Vagina (tissue), 2 donors: ENCODE measurements at regions not wholly inside any gene's neighbourhood (a gene's known extent, or its start where the extent isn't known, plus 50 kb on each side); places are given as distances from the start of the nearest gene placed in this dataset.
A peak's percentile ranks its signal among the peaks of the same experiment; 100 is the strongest.

Experiments
- DNase-seq, 2 donors: peaks; one replicate each; pipeline ENCODE4 v3.0.0-alpha.2; 2017; ENCODE audit errors: extremely low spot score in 2 of 2
- H3K27ac ChIP-seq: fragments of 200-600 bp; sonication (generic); one replicate; pipeline ENCODE4 v1.5.1; 2019
- H3K27me3 ChIP-seq: fragments of 200-600 bp; sonication (generic); one replicate; pipeline ENCODE4 v1.5.1; 2019
- H3K36me3 ChIP-seq, 2 donors: fragments of 200-600 bp; sonication (generic); one replicate each; pipeline ENCODE4 v1.5.1; 2017 to 2019
- H3K4me1 ChIP-seq: fragments of 200-600 bp; sonication (generic); one replicate; pipeline ENCODE4 v1.5.1; 2019
- H3K4me3 ChIP-seq, 2 donors: fragments of 200-600 bp; sonication (generic); 1 replicate in 1 of 2; 2 replicates in 1 of 2; pipeline ENCODE4 v1.5.1; 2016 to 2019
- H3K9me3 ChIP-seq: fragments of 200-600 bp; sonication (generic); one replicate; pipeline ENCODE4 v1.5.1; 2019
- POLR2A ChIP-seq, 2 donors: fragments of 450-650 bp; IDR thresholded peaks; one replicate each; pipeline ENCODE4 v1.6.1; 2017; ENCODE audit warnings: antibody characterized with exemption in 2 of 2, mild to moderate bottlenecking in 2 of 2, moderate library complexity in 2 of 2
- POLR2AphosphoS5 ChIP-seq, 2 donors: sonication (generic); formaldehyde crosslinking; IDR thresholded peaks; one replicate each; pipeline ENCODE4 v1.9.0; 2017; ENCODE audit warnings: antibody characterized with exemption in 2 of 2, mild to moderate bottlenecking in 2 of 2, low read depth in 1 of 2; ENCODE audit not compliant: insufficient read depth in 1 of 2
- intact Hi-C: fragments of 100-400 bp; cut with DNase I; formaldehyde crosslinking; loops from one replicate; pipeline ENCODE4 v1.15.1; 2023
- TF ChIP-seq, protein P1 (sequence below), 3 experiments: fragments of 450-650 bp in 2 of 3; fragments of 200-600 bp in 1 of 3; sonication (generic) in 1 of 3; IDR thresholded peaks; one replicate each; pipeline ENCODE4 v1.5.1; 2017 to 2019; ENCODE audit warnings: antibody characterized with exemption in 3 of 3, mild to moderate bottlenecking in 2 of 3, moderate library complexity in 2 of 3

GRCh38 chr2:5751873-5752482 is 59.8 kb downstream of the SOX11 start:
- Histone ChIP-seq H3K9me3 (no peaks in the 10 kb centered on the region), H3K36me3 (no peaks in the 10 kb centered on the region), H3K4me1 (no peaks in the 10 kb centered on the region), H3K4me3 (no peak overlapping the region), H3K27ac (no peak overlapping the region), H3K27me3 (no peaks in the 10 kb centered on the region)
- no peak for DNase-seq
- intact Hi-C loops: no loop called here
- TF ChIP-seq POLR2AphosphoS5 (IDR thresholded peaks at IDR 0.05; ENCODE audit: insufficient read depth in 1 of 2, low read depth in 1 of 2): no peak
- TF ChIP-seq, protein P1, sequence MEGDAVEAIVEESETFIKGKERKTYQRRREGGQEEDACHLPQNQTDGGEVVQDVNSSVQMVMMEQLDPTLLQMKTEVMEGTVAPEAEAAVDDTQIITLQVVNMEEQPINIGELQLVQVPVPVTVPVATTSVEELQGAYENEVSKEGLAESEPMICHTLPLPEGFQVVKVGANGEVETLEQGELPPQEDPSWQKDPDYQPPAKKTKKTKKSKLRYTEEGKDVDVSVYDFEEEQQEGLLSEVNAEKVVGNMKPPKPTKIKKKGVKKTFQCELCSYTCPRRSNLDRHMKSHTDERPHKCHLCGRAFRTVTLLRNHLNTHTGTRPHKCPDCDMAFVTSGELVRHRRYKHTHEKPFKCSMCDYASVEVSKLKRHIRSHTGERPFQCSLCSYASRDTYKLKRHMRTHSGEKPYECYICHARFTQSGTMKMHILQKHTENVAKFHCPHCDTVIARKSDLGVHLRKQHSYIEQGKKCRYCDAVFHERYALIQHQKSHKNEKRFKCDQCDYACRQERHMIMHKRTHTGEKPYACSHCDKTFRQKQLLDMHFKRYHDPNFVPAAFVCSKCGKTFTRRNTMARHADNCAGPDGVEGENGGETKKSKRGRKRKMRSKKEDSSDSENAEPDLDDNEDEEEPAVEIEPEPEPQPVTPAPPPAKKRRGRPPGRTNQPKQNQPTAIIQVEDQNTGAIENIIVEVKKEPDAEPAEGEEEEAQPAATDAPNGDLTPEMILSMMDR (IDR thresholded peaks at IDR 0.05): no peak
- TF ChIP-seq POLR2A (IDR thresholded peaks at IDR 0.05): no peak

DNA sequence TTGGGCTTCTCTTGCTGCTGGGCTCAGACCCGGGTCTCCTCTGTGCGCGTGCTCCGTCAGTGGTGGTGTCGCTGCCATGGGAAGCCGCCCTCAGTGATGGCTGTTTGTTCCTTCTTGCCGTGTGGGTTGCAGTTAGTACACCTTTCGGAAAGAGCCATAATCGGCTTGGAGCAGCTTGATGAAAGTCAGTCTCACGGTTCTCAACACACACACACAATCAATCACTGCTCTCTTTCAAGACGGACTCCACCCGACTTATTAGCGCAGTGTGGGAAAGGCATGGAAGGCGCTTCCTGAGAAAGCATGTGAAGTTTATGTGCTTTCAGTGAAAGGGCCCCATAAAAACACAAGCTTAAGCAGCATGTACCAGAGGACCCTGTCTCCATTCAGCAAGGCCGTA is 64.1 kb downstream of the SOX11 start:
- H3K36me3 ChIP-seq: no peaks in the 10 kb centered on the region
- H3K9me3 ChIP-seq: no peaks in the 10 kb centered on the region
- H3K27ac ChIP-seq: no peak overlapping the region
- H3K4me1 ChIP-seq: no peaks in the 10 kb centered on the region
- DNase-seq: peak in 1 of 2 donors; percentile 79
- no peak overlapping the region for H3K4me3 ChIP-seq
- H3K27me3 ChIP-seq: no peaks in the 10 kb centered on the region
- intact Hi-C loops: no loop called here
- TF ChIP-seq, protein P1 (IDR thresholded peaks at IDR 0.05): no peak
- no peak for TF ChIP-seq POLR2AphosphoS5 (IDR thresholded peaks at IDR 0.05; ENCODE audit: insufficient read depth in 1 of 2, low read depth in 1 of 2)
- TF ChIP-seq POLR2A (IDR thresholded peaks at IDR 0.05): no peak

GRCh38 chr2:5758346-5758745 is 66.2 kb downstream of the SOX11 start:
- H3K4me3 ChIP-seq: no peak overlapping the region
- TF ChIP-seq POLR2AphosphoS5 (IDR thresholded peaks at IDR 0.05; ENCODE audit: insufficient read depth in 1 of 2, low read depth in 1 of 2): no peak
- no peak for TF ChIP-seq POLR2A (IDR thresholded peaks at IDR 0.05)
- TF ChIP-seq, protein P1 (IDR thresholded peaks at IDR 0.05): no peak
- no peaks in the 10 kb centered on the region for H3K27me3 ChIP-seq
- H3K36me3 ChIP-seq: no peaks in the 10 kb centered on the region
- intact Hi-C loops: no loop called here
- no peaks in the 10 kb centered on the region for H3K4me1 ChIP-seq
- no peak overlapping the region for H3K27ac ChIP-seq
- no peaks in the 10 kb centered on the region for H3K9me3 ChIP-seq
- DNase-seq: peak in 1 of 2 donors; percentile 58

DNA sequence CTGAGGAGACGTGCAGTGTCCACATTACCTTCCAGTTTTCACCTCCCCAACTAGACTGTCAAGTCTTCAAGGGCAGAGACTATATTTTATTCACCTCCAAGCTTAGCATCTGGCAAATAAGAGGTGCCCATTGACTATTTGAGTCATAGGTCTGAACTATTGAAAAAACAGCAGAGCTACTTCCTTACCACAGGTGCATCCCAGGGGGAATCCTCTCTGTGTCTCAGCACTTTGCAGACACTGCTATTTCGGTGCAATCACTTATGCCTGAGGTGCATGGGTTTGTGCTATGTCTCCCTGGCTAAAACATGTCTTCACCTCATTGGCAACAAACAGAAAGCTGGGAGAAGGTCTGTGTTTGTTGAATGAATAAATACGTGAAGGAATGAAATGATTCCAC is 67.8 kb downstream of the SOX11 start:
- intact Hi-C loops: no loop called here
- Histone ChIP-seq H3K27me3 (no peaks in the 10 kb centered on the region), H3K27ac (no peak overlapping the region), H3K36me3 (no peaks in the 10 kb centered on the region), H3K4me3 (no peak overlapping the region), H3K4me1 (no peaks in the 10 kb centered on the region), H3K9me3 (no peaks in the 10 kb centered on the region)
- TF ChIP-seq, protein P1 (IDR thresholded peaks at IDR 0.05): no peak
- TF ChIP-seq POLR2AphosphoS5 (IDR thresholded peaks at IDR 0.05; ENCODE audit: insufficient read depth in 1 of 2, low read depth in 1 of 2) (no peak), POLR2A (IDR thresholded peaks at IDR 0.05) (no peak)
- DNase-seq: peak; percentile 6 to 64

- no peak overlapping the region for H3K4me3 ChIP-seq
- TF ChIP-seq, protein P1 (IDR thresholded peaks at IDR 0.05): no peak
- TF ChIP-seq POLR2AphosphoS5 (IDR thresholded peaks at IDR 0.05; ENCODE audit: insufficient read depth in 1 of 2, low read depth in 1 of 2) (no peak), POLR2A (IDR thresholded peaks at IDR 0.05) (no peak)
- no peaks in the 10 kb centered on the region for H3K4me1 ChIP-seq
- DNase-seq: no peak
- H3K36me3 ChIP-seq: no peaks in the 10 kb centered on the region
- no peaks in the 10 kb centered on the region for H3K9me3 ChIP-seq
- H3K27me3 ChIP-seq: no peaks in the 10 kb centered on the region
- H3K27ac ChIP-seq: no peak overlapping the region
- intact Hi-C loops: no loop called here
These were observed 71.3 kb downstream of the SOX11 start for GRCh38 chr2:5763531-5763930.
